ENCODE measurements at regions not wholly inside any gene's neighbourhood (a gene's known extent, or its start where the extent isn't known, plus 50 kb on each side); places are given as distances from the start of the nearest gene placed in this dataset.

GRCh38 chr3:94862703-94863102 is 799.8 kb downstream of the NSUN3 start:
- H3K36me3 Mint-ChIP-seq (ENCODE audit: insufficient read depth, unreplicated experiment) = peaks cover 14% of the 10 kb centered on the region
- H3K9me3 Mint-ChIP-seq (ENCODE audit: unreplicated experiment) = peaks cover 57% of the 10 kb centered on the region
- intact Hi-C loops (cut with micrococcal nuclease; ENCODE audit: unreplicated experiment) = loop anchor here (1.0 kb wide), 1 partner anchor 105 kb away; no protein-coding TSS in a partner anchor

GRCh38 chr3:94869059-94869547 is 806.2 kb downstream of the NSUN3 start:
- intact Hi-C loops (cut with micrococcal nuclease; ENCODE audit: unreplicated experiment) = no loop called here
- H3K27ac Mint-ChIP-seq (ENCODE audit: unreplicated experiment) = no peak overlapping the region
- ChIA-PET CTCF (no interaction called here), POLR2A (no interaction called here)
- no peaks in the 10 kb centered on the region for H3K4me1 Mint-ChIP-seq (ENCODE audit: low read depth, unreplicated experiment)
- Histone ChIP-seq H3K9me3 (peaks cover under 1% of the 10 kb centered on the region), H3K27me3 (replicated peaks; ENCODE audit: control insufficient read depth, insufficient read depth, low read length) (no peaks in the 10 kb centered on the region), H3K4me3 (ENCODE audit: low read depth, low read length) (no peak overlapping the region), H3K4me1 (no peaks in the 10 kb centered on the region), H3K36me3 (ENCODE audit: control insufficient read depth, insufficient read depth, low read length) (no peaks in the 10 kb centered on the region)
- BruUV-seq (replicated peaks) = no TSS peak
- TF ChIP-seq, protein P1, sequence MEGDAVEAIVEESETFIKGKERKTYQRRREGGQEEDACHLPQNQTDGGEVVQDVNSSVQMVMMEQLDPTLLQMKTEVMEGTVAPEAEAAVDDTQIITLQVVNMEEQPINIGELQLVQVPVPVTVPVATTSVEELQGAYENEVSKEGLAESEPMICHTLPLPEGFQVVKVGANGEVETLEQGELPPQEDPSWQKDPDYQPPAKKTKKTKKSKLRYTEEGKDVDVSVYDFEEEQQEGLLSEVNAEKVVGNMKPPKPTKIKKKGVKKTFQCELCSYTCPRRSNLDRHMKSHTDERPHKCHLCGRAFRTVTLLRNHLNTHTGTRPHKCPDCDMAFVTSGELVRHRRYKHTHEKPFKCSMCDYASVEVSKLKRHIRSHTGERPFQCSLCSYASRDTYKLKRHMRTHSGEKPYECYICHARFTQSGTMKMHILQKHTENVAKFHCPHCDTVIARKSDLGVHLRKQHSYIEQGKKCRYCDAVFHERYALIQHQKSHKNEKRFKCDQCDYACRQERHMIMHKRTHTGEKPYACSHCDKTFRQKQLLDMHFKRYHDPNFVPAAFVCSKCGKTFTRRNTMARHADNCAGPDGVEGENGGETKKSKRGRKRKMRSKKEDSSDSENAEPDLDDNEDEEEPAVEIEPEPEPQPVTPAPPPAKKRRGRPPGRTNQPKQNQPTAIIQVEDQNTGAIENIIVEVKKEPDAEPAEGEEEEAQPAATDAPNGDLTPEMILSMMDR (IDR thresholded peaks at IDR 0.05; ENCODE audit: insufficient read depth in 1 of 2, low read depth in 1 of 2, low read length in 1 of 2, severe bottlenecking in 1 of 2, unreplicated experiment in 1 of 2) = no peak
- no peaks in the 10 kb centered on the region for H3K36me3 Mint-ChIP-seq (ENCODE audit: insufficient read depth, unreplicated experiment)
- H3K9me3 Mint-ChIP-seq (ENCODE audit: unreplicated experiment) = peaks cover 24% of the 10 kb centered on the region
- no peaks in the 10 kb centered on the region for H3K27me3 Mint-ChIP-seq (ENCODE audit: insufficient read depth, unreplicated experiment)
- no peak overlapping the region for H3K4me3 Mint-ChIP-seq (ENCODE audit: unreplicated experiment)
- DNase-seq = no peak

More at GRCh38 chr3:94862703-94863102, 799.8 kb downstream of the NSUN3 start:
- H3K4me3 Mint-ChIP-seq (ENCODE audit: unreplicated experiment) = no peak overlapping the region
- TF ChIP-seq, protein P1 (IDR thresholded peaks at IDR 0.05; ENCODE audit: insufficient read depth in 1 of 2, low read depth in 1 of 2, low read length in 1 of 2, severe bottlenecking in 1 of 2, unreplicated experiment in 1 of 2) = peak; percentile 57 to 66
- Histone ChIP-seq H3K9me3 (peaks cover 24% of the 10 kb centered on the region), H3K27me3 (replicated peaks; ENCODE audit: control insufficient read depth, insufficient read depth, low read length) (no peaks in the 10 kb centered on the region), H3K36me3 (ENCODE audit: control insufficient read depth, insufficient read depth, low read length) (no peaks in the 10 kb centered on the region), H3K4me1 (no peaks in the 10 kb centered on the region), H3K4me3 (ENCODE audit: low read depth, low read length) (no peak overlapping the region)
- peak; percentile 39 to 53 for DNase-seq
- H3K4me1 Mint-ChIP-seq (ENCODE audit: low read depth, unreplicated experiment) = no peaks in the 10 kb centered on the region
- ChIA-PET CTCF (interaction anchor here (0.5 to 1.2 kb wide), 3 partner anchors 31 to 613 kb away, joined by 3 to 5 read pairs (median 3); no protein-coding TSS in a partner anchor), POLR2A (no interaction called here)
- BruUV-seq (replicated peaks) = no TSS peak
- no peaks in the 10 kb centered on the region for H3K27me3 Mint-ChIP-seq (ENCODE audit: insufficient read depth, unreplicated experiment)
- no peak overlapping the region for H3K27ac Mint-ChIP-seq (ENCODE audit: unreplicated experiment)

DNA sequence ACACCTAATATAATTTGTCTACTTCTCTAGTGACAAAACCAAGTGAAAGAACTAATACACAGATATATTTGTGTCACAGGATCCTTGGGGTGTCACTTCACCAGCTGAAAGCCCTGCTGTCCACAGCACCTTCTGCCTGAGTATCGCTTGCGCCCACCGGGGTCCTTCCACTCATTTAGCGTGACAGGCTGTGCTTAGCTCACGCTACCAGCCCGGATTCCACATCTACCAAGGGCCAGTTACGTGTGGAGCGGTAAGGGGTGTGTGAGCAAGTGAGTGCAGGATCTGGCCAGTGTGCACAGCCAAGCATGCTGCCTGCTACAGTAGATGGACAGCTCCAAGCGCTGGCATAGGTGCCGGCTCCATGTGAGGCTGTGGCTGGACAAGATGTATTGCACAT is 810.9 kb downstream of the NSUN3 start:
- no peaks in the 10 kb centered on the region for H3K9me3 Mint-ChIP-seq (ENCODE audit: unreplicated experiment)
- no peaks in the 10 kb centered on the region for H3K36me3 Mint-ChIP-seq (ENCODE audit: insufficient read depth, unreplicated experiment)
- Histone ChIP-seq H3K36me3 (ENCODE audit: control insufficient read depth, insufficient read depth, low read length) (no peaks in the 10 kb centered on the region), H3K9me3 (no peaks in the 10 kb centered on the region), H3K27me3 (replicated peaks; ENCODE audit: control insufficient read depth, insufficient read depth, low read length) (no peaks in the 10 kb centered on the region), H3K4me1 (no peaks in the 10 kb centered on the region), H3K4me3 (ENCODE audit: low read depth, low read length) (no peak overlapping the region)
- H3K4me1 Mint-ChIP-seq (ENCODE audit: low read depth, unreplicated experiment) = no peaks in the 10 kb centered on the region
- no peaks in the 10 kb centered on the region for H3K27me3 Mint-ChIP-seq (ENCODE audit: insufficient read depth, unreplicated experiment)
- no peak for DNase-seq
- no peak overlapping the region for H3K27ac Mint-ChIP-seq (ENCODE audit: unreplicated experiment)
- POLR2A ChIA-PET = no interaction called here
- CTCF ChIA-PET = no interaction called here
- H3K4me3 Mint-ChIP-seq (ENCODE audit: unreplicated experiment) = no peak overlapping the region
- intact Hi-C loops (cut with micrococcal nuclease; ENCODE audit: unreplicated experiment) = no loop called here
- TF ChIP-seq, protein P1 (IDR thresholded peaks at IDR 0.05; ENCODE audit: insufficient read depth in 1 of 2, low read depth in 1 of 2, low read length in 1 of 2, severe bottlenecking in 1 of 2, unreplicated experiment in 1 of 2) = no peak
- BruUV-seq (replicated peaks) = no TSS peak

All from Caco-2 (cell line).